ENCODE measurements at regions not wholly inside any gene's neighbourhood (a gene's known extent, or its start where the extent isn't known, plus 50 kb on each side); places are given as distances from the start of the nearest gene placed in this dataset.

DNA sequence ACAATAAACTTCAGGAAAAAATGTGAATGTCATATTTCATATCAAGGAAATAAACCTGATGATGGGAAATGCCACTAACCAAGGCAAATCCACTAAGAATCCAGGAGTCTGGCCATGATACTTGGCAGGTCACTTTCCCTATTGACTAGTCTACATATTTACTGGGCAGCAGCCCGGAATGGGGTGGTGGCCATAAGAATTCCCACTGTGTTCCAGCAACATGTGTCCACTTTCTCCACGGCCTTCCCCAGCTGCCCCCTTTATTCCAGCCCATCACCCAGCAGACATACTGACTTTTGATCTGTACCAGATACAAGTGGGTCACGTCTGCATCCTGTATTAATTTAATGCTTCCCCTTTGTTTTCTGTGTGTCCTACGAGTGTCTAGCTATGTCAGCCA lies 234.5 kb upstream of the PRDM1 start:
- no peak for TF ChIP-seq RCOR1 (IDR thresholded peaks at IDR 0.05; ENCODE audit: low read depth, low read length)
- TF ChIP-seq, protein P1, sequence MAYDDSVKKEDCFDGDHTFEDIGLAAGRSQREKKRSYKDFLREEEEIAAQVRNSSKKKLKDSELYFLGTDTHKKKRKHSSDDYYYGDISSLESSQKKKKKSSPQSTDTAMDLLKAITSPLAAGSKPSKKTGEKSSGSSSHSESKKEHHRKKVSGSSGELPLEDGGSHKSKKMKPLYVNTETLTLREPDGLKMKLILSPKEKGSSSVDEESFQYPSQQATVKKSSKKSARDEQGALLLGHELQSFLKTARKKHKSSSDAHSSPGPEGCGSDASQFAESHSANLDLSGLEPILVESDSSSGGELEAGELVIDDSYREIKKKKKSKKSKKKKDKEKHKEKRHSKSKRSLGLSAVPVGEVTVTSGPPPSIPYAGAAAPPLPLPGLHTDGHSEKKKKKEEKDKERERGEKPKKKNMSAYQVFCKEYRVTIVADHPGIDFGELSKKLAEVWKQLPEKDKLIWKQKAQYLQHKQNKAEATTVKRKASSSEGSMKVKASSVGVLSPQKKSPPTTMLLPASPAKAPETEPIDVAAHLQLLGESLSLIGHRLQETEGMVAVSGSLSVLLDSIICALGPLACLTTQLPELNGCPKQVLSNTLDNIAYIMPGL (CRISPR knock-in tag; IDR thresholded peaks at IDR 0.05; ENCODE audit: borderline replicate concordance): no peak
- TF ChIP-seq KDM5A (IDR thresholded peaks at IDR 0.05): no peak
- no peak for TF ChIP-seq CHD2 (IDR thresholded peaks at IDR 0.05; ENCODE audit: low read length, partially characterized antibody)
- TF ChIP-seq FOSB (CRISPR knock-in tag; IDR thresholded peaks at IDR 0.05): no peak
- TF ChIP-seq, protein P2, sequence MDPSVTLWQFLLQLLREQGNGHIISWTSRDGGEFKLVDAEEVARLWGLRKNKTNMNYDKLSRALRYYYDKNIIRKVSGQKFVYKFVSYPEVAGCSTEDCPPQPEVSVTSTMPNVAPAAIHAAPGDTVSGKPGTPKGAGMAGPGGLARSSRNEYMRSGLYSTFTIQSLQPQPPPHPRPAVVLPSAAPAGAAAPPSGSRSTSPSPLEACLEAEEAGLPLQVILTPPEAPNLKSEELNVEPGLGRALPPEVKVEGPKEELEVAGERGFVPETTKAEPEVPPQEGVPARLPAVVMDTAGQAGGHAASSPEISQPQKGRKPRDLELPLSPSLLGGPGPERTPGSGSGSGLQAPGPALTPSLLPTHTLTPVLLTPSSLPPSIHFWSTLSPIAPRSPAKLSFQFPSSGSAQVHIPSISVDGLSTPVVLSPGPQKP (IDR thresholded peaks at IDR 0.05; ENCODE audit: low read depth, low read length): no peak
- TF ChIP-seq, protein P3, sequence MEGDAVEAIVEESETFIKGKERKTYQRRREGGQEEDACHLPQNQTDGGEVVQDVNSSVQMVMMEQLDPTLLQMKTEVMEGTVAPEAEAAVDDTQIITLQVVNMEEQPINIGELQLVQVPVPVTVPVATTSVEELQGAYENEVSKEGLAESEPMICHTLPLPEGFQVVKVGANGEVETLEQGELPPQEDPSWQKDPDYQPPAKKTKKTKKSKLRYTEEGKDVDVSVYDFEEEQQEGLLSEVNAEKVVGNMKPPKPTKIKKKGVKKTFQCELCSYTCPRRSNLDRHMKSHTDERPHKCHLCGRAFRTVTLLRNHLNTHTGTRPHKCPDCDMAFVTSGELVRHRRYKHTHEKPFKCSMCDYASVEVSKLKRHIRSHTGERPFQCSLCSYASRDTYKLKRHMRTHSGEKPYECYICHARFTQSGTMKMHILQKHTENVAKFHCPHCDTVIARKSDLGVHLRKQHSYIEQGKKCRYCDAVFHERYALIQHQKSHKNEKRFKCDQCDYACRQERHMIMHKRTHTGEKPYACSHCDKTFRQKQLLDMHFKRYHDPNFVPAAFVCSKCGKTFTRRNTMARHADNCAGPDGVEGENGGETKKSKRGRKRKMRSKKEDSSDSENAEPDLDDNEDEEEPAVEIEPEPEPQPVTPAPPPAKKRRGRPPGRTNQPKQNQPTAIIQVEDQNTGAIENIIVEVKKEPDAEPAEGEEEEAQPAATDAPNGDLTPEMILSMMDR (IDR thresholded peaks at IDR 0.05): no peak
- TF ChIP-seq, protein P4, sequence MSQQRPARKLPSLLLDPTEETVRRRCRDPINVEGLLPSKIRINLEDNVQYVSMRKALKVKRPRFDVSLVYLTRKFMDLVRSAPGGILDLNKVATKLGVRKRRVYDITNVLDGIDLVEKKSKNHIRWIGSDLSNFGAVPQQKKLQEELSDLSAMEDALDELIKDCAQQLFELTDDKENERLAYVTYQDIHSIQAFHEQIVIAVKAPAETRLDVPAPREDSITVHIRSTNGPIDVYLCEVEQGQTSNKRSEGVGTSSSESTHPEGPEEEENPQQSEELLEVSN (IDR thresholded peaks at IDR 0.05; ENCODE audit: borderline replicate concordance, low read depth): no peak
- TF ChIP-seq ATOH8 (CRISPR knock-in tag; IDR thresholded peaks at IDR 0.05; ENCODE audit: low read depth): no peak
- no peak for TF ChIP-seq TP53 (CRISPR knock-in tag; IDR thresholded peaks at IDR 0.05)
- no peak for TF ChIP-seq RARB (CRISPR knock-in tag; IDR thresholded peaks at IDR 0.05)
- TF ChIP-seq SREBF2 (IDR thresholded peaks at IDR 0.05): no peak
- no peak for TF ChIP-seq BHLHE40 (IDR thresholded peaks at IDR 0.05; ENCODE audit: low read depth, low read length)
- no peak for TF ChIP-seq POLR2A (IDR thresholded peaks at IDR 0.05; ENCODE audit: low read length)
- no peak for TF ChIP-seq EHF (CRISPR knock-in tag; IDR thresholded peaks at IDR 0.05)
- no peak for TF ChIP-seq HOXB13 (CRISPR knock-in tag; IDR thresholded peaks at IDR 0.05; ENCODE audit: low read depth)
- TF ChIP-seq, protein P5, sequence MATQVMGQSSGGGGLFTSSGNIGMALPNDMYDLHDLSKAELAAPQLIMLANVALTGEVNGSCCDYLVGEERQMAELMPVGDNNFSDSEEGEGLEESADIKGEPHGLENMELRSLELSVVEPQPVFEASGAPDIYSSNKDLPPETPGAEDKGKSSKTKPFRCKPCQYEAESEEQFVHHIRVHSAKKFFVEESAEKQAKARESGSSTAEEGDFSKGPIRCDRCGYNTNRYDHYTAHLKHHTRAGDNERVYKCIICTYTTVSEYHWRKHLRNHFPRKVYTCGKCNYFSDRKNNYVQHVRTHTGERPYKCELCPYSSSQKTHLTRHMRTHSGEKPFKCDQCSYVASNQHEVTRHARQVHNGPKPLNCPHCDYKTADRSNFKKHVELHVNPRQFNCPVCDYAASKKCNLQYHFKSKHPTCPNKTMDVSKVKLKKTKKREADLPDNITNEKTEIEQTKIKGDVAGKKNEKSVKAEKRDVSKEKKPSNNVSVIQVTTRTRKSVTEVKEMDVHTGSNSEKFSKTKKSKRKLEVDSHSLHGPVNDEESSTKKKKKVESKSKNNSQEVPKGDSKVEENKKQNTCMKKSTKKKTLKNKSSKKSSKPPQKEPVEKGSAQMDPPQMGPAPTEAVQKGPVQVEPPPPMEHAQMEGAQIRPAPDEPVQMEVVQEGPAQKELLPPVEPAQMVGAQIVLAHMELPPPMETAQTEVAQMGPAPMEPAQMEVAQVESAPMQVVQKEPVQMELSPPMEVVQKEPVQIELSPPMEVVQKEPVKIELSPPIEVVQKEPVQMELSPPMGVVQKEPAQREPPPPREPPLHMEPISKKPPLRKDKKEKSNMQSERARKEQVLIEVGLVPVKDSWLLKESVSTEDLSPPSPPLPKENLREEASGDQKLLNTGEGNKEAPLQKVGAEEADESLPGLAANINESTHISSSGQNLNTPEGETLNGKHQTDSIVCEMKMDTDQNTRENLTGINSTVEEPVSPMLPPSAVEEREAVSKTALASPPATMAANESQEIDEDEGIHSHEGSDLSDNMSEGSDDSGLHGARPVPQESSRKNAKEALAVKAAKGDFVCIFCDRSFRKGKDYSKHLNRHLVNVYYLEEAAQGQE (IDR thresholded peaks at IDR 0.05): no peak
- TF ChIP-seq RAD21 (conservative IDR thresholded peaks at IDR 0.05 in 1 of 2, IDR thresholded peaks at IDR 0.05 in 1 of 2): no peak
- no peak for TF ChIP-seq CBX8 (IDR thresholded peaks at IDR 0.05)
- 77% methylated on average over 4 of the region's 4 CpGs for WGBS (ENCODE audit: missing lambda C conversion rate)
- no peak for ATAC-seq
- H3K27ac ChIP-seq: no peak overlapping the region
- CTCF ChIA-PET: no interaction called here
- H3K4me2 ChIP-seq: no peak overlapping the region
- FAIRE-seq: no peak
- POLR2A ChIA-PET: no interaction called here
- DNase-seq (ENCODE audit: low read depth in 1 of 2, low spot score in 1 of 2): no peak
- H3K4me3 ChIP-seq: no peak overlapping the region
- no peaks in the 10 kb centered on the region for H3K4me1 ChIP-seq
- H3K9me3 ChIP-seq: no peaks in the 10 kb centered on the region
